MM.1S (cell line): ENCODE measurements at regions not wholly inside any gene's neighbourhood (a gene's known extent, or its start where the extent isn't known, plus 50 kb on each side); places are given as distances from the start of the nearest gene placed in this dataset.
"Not testable (repeated sequence)": the region's sequence is repeated elsewhere in the genome, so short reads cannot be mapped to it uniquely, and the experiment has no call there.

Source experiments
- DNase-seq: peaks from one replicate; pipeline ENCODE4 v3.0.0-alpha.2; 2015
- H2AFZ ChIP-seq: fragments of 300-600 bp; sonication (generic); 2 replicates; pipeline ENCODE4 v1.6.0; 2016; ENCODE audit warnings: antibody characterized with exemption, low read length
- H3F3A ChIP-seq: fragments of 300-600 bp; sonication (generic); 2 replicates; pipeline ENCODE4 v1.6.1; 2016; ENCODE audit warnings: mild to moderate bottlenecking, antibody characterized with exemption, low read length, moderate library complexity, mixed read lengths; ENCODE audit not compliant: insufficient read depth
- H3K27ac ChIP-seq: fragments of 300-600 bp; sonication (generic); 2 replicates; pipeline ENCODE4 v1.5.1; 2016; ENCODE audit warnings: mild to moderate bottlenecking, low read length
- H3K27me3 ChIP-seq: fragments of 300-600 bp; sonication (generic); replicated peaks from 2 replicates; pipeline ENCODE4 v1.6.0; 2016; ENCODE audit warnings: low read length; ENCODE audit not compliant: insufficient read depth
- H3K36me3 ChIP-seq: fragments of 300-600 bp; sonication (generic); replicated peaks from 2 replicates; pipeline ENCODE4 v1.6.1; 2016; ENCODE audit warnings: mild to moderate bottlenecking, low read length, mixed read lengths; ENCODE audit not compliant: insufficient read depth
- H3K4me1 ChIP-seq: fragments of 300-600 bp; sonication (generic); 2 replicates; pipeline ENCODE4 v1.6.1; 2016; ENCODE audit warnings: low read length, mixed read lengths
- H3K4me2 ChIP-seq: fragments of 300-600 bp; sonication (generic); 2 replicates; pipeline ENCODE4 v1.6.0; 2016; ENCODE audit warnings: low read depth, low read length
- H3K4me3 ChIP-seq: fragments of 300-600 bp; sonication (generic); 2 replicates; pipeline ENCODE4 v1.5.1; 2016; ENCODE audit warnings: low read length, mixed read lengths
- H3K79me2 ChIP-seq: fragments of 300-600 bp; sonication (generic); 2 replicates; pipeline ENCODE4 v1.6.1; 2016; ENCODE audit warnings: mixed run types, low read length, mixed read lengths
- H3K9ac ChIP-seq: fragments of 300-600 bp; sonication (generic); 2 replicates; pipeline ENCODE4 v1.6.1; 2016; ENCODE audit warnings: low read length, mixed read lengths
- H3K9me2 ChIP-seq: fragments of 300-600 bp; sonication (generic); replicated peaks from 2 replicates; pipeline ENCODE4 v1.6.1; 2016; ENCODE audit warnings: mild to moderate bottlenecking, low read length, mixed read lengths; ENCODE audit not compliant: insufficient read depth
- H3K9me3 ChIP-seq: fragments of 300-600 bp; sonication (generic); replicated peaks from 2 replicates; pipeline ENCODE4 v1.6.1; 2016; ENCODE audit warnings: mild to moderate bottlenecking, low read length, mixed read lengths; ENCODE audit not compliant: insufficient read depth
- H4K20me1 ChIP-seq: fragments of 300-600 bp; sonication (generic); 2 replicates; pipeline ENCODE4 v1.6.1; 2016; ENCODE audit warnings: mild to moderate bottlenecking, low read length, moderate library complexity, mixed read lengths; ENCODE audit not compliant: insufficient read depth
- EZH2 ChIP-seq: fragments of 300-600 bp; sonication (generic); optimal IDR thresholded peaks from 2 replicates; pipeline ENCODE3; 2017; ENCODE audit warnings: low read depth, mild to moderate bottlenecking, antibody characterized with exemption, low read length, mixed read lengths
- EZH2phosphoT487 ChIP-seq: fragments of 300-600 bp; sonication (generic); IDR thresholded peaks from 2 replicates; pipeline ENCODE4 v1.6.1; 2018; ENCODE audit warnings: antibody characterized with exemption, low read length
- TF ChIP-seq, protein P1 (sequence below): fragments of 300-600 bp; sonication (generic); IDR thresholded peaks from 2 replicates; pipeline ENCODE4 v1.5.1; 2016; ENCODE audit warnings: antibody characterized with exemption, low read length, mixed read lengths

GRCh38 chr7:66574768-66575167 lies 53.9 kb upstream of the KCTD7 start:
- not testable (repeated sequence) for H4K20me1 ChIP-seq, DNase-seq, H3K9me3 ChIP-seq, H3K27me3 ChIP-seq, H3K9me2 ChIP-seq, H3K4me2 ChIP-seq, H3K4me3 ChIP-seq, H3K27ac ChIP-seq, H3K36me3 ChIP-seq, H3K4me1 ChIP-seq, H3K9ac ChIP-seq, H2AFZ ChIP-seq, H3F3A ChIP-seq
- H3K79me2 ChIP-seq: peaks cover 47% of the 10 kb centered on the region

GRCh38 chr7:66575398-66575797 lies 53.3 kb upstream of the KCTD7 start:
- H3K27me3 ChIP-seq: no peaks in the 10 kb centered on the region
- no peaks in the 10 kb centered on the region for H4K20me1 ChIP-seq
- DNase-seq: no peak
- peaks cover 50% of the 10 kb centered on the region for H3K79me2 ChIP-seq
- TF ChIP-seq EZH2 (no peak), EZH2phosphoT487 (no peak)
- TF ChIP-seq, protein P1, sequence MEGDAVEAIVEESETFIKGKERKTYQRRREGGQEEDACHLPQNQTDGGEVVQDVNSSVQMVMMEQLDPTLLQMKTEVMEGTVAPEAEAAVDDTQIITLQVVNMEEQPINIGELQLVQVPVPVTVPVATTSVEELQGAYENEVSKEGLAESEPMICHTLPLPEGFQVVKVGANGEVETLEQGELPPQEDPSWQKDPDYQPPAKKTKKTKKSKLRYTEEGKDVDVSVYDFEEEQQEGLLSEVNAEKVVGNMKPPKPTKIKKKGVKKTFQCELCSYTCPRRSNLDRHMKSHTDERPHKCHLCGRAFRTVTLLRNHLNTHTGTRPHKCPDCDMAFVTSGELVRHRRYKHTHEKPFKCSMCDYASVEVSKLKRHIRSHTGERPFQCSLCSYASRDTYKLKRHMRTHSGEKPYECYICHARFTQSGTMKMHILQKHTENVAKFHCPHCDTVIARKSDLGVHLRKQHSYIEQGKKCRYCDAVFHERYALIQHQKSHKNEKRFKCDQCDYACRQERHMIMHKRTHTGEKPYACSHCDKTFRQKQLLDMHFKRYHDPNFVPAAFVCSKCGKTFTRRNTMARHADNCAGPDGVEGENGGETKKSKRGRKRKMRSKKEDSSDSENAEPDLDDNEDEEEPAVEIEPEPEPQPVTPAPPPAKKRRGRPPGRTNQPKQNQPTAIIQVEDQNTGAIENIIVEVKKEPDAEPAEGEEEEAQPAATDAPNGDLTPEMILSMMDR: no peak
- H3K9me3 ChIP-seq: no peaks in the 10 kb centered on the region
- no peak overlapping the region for H3K4me2 ChIP-seq
- no peak overlapping the region for H3K4me3 ChIP-seq
- H2AFZ ChIP-seq: no peak overlapping the region
- no peaks in the 10 kb centered on the region for H3K4me1 ChIP-seq
- no peaks in the 10 kb centered on the region for H3K36me3 ChIP-seq
- H3K9me2 ChIP-seq: no peaks in the 10 kb centered on the region
- no peaks in the 10 kb centered on the region for H3F3A ChIP-seq
- no peak overlapping the region for H3K9ac ChIP-seq
- no peak overlapping the region for H3K27ac ChIP-seq

- no peak overlapping the region for H3K27ac ChIP-seq
- no peak overlapping the region for H2AFZ ChIP-seq
- peaks cover 60% of the 10 kb centered on the region for H3K79me2 ChIP-seq
- TF ChIP-seq EZH2 (no peak), EZH2phosphoT487 (no peak)
- TF ChIP-seq, protein P1: no peak
- DNase-seq: no peak
- H3K9me2 ChIP-seq: no peaks in the 10 kb centered on the region
- no peak overlapping the region for H3K4me3 ChIP-seq
- H3F3A ChIP-seq: no peaks in the 10 kb centered on the region
- H3K9me3 ChIP-seq: no peaks in the 10 kb centered on the region
- no peak overlapping the region for H3K4me2 ChIP-seq
- H3K9ac ChIP-seq: no peak overlapping the region
- H4K20me1 ChIP-seq: no peaks in the 10 kb centered on the region
- no peaks in the 10 kb centered on the region for H3K36me3 ChIP-seq
- no peaks in the 10 kb centered on the region for H3K27me3 ChIP-seq
- no peaks in the 10 kb centered on the region for H3K4me1 ChIP-seq
These were observed 52.0 kb upstream of the KCTD7 start for GRCh38 chr7:66576646-66577045.
